ENCODE measurements at regions not wholly inside any gene's neighbourhood (a gene's known extent, or its start where the extent isn't known, plus 50 kb on each side); places are given as distances from the start of the nearest gene placed in this dataset.

DNA sequence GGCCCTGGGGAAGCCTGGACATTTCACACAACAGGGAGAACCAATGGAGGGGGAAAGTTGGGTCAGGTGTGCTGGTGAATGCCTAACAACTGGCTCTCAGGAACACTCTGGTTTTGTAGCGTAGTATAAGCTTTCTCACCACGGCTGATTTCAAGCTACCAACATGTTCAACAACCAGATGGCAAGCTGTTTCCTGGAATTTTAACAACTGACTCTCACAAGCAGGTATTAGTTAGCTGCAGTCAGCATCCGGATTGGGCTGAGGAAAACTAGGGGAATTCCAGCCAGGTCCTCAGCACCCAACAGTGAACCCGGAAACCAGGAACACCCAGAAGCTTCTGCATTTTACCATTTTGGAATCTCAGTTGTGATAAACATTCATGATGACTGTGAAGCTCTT, 162.3 kb upstream of the CAMK1G start:
- no peak for DNase-seq

DNA sequence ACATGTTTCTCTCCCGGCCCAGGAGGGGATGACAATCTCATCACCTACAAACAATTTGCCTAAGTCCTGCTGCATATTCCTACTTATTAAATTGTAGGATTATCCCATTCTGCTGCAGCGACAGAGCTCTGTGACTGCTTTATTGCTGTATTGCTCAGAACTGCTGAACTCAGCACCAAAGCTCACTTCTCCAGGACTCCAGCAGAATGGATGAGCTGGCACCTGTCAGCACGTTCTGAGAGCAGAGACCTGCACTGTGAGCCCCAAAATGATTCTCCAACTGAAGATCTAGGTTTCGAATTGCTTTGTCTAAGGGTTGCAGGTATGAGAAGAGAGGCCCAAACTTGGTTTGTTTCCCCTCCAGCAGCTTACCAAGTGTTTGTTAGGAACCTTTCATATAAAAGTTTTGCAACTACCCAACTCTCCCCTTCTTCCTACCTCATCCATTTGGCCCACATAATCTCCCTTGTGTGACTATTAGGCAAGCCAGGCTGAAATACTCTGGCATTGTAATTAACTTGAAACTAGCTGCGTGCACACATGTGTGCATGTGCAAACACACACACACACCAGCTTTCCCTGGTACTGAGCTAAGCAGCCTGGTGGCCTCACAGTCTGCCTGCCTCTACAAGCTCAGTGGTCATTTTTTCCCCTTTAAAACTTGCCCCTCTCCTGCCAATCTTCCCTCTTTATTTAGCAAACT, 161.4 kb upstream of the CAMK1G start:
- DNase-seq: peak; percentile 29

DNA sequence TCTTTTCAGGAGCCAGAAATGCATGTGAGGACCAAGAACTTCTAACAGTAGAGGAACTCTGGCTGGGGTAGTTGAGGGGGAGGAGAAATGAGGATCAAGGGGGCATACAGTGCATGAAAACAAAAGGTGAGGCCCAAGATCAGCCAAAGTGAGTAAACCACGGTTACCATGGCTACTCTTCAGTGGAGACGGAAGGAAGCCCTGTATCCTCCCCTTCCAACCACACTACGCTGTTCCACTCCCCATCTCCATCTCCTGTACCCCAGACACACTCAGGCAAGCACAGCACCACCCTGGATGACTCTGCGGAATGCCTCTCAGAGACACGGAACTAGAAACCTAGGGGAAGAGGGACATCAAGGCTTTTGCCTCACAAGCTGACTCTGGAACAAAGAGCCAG, 157.6 kb upstream of the CAMK1G start:
- no peak for DNase-seq

DNA sequence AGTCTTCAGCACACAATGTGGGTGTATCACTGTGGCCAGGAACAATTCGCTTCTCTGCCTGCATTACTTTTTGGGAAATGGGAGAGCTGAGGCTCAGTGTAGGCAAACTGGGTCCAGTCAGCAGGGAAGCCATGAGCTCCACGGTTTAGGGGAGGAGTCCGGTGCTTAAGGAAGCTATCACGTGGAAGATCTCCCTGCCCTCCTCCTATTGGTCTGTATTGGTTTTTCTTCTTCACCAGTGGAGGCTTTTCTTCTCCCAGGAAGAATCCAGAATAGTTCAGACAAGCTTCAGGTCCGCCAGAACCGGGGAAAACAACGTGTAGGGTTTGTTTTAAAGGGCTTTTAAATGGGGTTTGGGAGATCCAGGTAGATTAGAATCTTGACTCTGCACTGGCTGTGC, 156.2 kb upstream of the CAMK1G start:
- DNase-seq: no peak

DNA sequence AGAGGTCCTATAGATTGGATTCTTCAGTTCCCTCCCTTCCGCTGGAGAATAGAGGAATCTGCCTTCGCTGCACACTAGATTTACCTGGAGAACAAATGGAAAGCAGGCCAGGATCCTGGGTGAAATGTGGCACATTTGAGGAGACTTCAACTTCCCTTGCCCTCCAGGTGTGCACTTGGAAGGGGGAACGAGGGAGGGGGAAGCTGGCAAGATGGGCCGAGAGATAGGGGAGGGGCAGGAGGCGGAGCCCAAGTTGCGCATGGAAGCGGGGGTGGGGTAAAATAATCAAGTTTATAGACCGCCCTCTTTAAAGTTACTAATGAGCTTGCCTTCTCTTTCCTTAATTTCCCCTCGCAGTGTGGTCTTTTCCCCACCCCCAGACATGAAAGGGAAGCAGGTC, 155.7 kb upstream of the CAMK1G start:
- no peak for DNase-seq

DNA sequence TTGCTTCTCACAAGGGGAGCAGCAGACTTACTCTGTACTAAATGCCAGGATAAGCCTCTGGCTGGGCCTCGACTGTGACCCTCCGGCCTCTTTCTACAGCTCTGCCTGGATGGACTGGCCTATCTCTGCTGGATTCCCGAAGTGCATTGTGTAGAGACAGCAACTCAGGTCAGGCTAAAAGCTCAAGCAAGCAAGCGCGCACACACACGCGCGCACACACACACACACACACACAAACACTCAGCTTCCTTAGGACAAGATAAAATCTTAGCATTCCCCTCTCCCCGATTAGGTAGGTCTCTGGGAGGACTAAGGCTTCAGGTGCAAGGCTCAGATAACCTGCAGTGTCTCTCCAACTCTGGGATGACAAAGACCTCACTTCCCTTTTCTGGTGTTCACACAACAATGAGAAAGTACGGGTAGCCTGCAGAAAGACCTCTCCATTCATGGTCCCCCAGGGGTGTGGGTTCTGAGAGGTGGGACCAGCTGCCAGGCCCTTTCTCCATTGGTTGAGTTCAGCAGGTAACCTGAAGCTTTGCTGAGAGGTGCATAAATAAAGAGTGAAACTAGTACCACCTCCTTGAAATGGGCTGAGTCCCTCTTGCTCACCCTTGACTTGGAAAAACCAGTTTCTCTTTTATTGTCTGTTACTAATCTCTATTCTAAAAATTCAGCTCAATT, 155.1 kb upstream of the CAMK1G start:
- DNase-seq: no peak

DNA sequence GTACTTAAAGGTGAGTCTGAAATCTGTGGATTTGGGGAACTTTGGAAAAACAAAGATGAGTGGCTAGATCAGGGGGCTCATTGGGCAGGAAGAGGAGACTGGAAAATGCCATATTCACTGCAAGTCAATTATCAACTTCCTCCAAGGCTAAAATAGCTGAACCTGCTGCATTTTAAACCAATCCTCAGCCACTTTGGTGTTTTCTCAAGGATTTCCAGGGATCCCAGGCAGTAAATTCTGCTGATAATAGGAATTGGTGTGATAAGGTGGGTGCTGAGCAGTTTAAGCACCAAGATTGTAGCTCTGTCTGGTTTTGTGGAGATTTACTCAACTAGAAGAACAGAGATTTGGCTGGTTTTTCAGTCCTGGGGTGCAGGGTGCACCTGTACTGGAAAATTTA, 153.9 kb upstream of the CAMK1G start:
- no peak for DNase-seq

DNA sequence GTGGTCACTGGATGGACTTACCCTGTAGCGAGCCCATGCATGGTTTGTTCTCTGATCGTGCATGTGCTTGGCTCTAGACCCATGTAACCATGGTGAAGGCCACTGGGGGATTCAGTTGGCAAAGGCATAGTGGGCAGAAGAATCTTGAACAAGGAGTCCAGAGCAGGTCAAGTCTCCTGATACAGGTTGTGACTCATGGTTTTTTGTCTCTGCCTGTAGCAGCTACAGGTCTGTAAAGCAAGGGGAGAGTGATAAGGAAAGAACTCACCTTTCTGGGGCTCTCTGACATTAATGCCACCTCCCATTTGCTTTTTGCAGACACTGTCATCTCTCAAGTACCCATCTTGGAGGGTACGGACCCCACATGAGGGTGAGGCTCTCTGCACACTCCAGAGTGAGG, 153.4 kb upstream of the CAMK1G start:
- DNase-seq: no peak

DNA sequence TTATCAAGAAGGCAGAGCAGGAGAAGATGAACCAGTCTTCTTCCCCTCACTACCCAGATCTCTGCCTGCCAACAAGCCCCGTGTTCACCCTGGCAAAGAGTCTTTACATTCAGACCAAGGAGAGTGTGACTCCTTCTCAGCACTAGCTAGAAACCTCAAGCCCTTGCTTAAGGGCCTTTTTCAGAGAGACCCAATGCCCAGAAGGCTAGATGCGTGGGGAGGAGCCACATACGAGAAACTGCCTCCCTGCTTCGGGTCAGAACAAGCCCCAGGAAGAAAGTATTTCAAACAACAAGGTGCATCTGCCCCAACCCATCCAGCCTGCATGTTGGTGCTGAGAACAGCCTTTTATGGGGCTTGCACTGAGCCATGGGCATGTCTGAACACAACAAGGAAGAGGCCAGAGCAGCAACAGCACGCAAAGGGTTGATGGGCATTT, 152.7 kb upstream of the CAMK1G start:
- DNase-seq: no peak

DNA sequence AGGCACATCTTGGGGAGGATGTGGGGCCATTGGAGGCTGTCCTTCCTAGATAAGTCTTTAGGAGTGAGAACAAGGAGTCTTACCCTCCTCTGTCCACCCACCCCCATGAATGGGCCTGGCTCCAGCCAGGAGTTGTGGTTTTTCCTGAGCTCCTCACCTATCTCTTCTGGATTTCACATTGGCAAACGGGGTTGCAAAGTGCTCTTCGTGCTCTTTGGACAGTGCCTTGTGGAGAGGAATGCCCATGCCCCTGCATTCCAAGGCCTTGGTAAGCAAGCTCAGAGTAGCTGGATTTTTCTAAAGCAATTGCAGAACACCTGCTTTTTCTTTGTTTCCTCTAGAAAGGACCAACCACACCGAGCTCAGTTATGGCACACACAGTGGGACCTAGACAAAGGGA, 152.1 kb upstream of the CAMK1G start:
- no peak for DNase-seq

DNA sequence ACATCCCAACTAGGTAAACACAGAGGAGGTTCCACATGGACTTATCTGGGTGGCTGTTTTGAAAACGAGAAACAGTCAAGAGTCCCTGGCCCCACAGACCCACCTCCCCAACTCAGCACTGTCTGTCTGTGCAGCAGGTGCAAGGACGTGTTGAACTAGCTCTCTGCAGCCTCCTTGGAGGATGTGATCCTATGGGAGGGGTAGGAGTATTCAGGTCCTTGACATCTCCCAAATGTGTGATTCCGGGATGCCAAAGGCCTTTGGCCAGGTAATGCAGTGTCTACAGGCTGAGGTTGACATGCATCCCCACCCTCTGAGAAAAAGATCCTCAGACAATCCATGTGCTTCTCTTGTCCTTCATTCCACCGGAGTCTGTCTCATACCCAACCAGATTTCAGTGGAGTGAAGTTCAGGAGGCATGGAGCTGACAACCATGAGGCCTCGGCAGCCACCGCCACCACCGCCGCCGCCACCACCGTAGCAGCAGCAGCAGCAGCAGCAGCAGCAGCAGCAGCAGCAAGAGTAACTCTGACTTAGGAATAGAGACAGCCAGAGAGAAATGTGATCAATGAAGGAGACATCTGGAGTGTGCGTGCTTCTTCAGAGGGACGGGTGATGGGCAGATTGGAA, 151.6 kb upstream of the CAMK1G start:
- DNase-seq: no peak

DNA sequence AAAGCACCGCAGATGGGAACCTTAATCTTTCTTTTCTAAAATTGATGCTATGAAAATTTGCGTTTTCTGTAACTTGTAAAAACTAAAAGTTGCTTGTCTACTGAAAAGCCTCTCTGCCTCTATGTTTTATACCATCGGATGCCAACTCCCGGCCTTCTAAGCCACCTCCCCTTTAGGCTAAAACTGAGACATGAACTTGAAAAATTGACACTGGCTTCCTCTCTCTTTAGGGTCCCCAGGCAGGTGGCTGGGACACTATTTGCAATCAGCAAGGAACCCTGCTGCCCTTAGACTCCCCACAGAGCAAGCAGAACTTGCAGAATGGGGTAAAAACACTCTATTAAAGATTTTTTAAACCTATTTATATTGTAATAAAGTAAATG, 151.1 kb upstream of the CAMK1G start:
- DNase-seq: no peak

DNA sequence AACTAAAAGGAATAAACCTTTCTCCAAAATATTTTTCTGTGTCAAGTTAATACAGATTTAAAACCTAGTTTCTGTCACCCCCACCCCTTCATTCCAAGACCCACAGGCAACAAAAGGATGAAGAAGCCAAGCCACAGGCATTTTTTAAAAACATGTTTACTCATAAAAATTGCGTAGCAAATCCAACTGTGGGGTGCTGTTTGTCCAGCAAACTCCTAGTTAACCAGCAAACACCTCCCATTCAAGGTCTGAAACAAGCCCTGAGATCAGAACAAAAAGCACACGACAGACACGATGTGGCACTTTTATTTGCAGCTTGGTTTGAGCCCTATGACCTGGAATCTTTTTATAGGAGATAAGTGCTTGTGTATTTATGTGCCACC, 149.9 kb upstream of the CAMK1G start:
- DNase-seq: no peak

DNA sequence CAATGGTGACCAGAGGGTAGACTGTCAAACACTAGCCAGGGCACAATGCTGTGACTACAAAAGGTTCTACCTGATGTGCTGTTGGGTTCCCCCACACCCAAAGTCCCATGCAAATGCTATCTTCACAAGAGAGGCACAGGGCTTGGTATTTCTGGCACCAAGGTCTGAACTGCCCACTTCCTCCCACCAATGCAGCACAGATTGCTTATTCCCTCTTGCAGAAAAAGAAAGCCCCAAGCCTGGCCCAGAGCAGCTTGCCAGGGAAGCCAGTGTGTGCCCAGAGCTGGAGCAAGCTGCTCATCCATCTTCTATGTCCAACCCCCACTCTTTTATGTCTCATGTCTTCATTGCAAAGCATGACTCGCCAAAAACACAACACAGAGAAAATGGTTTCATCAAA, 149.4 kb upstream of the CAMK1G start:
- no peak for DNase-seq

DNA sequence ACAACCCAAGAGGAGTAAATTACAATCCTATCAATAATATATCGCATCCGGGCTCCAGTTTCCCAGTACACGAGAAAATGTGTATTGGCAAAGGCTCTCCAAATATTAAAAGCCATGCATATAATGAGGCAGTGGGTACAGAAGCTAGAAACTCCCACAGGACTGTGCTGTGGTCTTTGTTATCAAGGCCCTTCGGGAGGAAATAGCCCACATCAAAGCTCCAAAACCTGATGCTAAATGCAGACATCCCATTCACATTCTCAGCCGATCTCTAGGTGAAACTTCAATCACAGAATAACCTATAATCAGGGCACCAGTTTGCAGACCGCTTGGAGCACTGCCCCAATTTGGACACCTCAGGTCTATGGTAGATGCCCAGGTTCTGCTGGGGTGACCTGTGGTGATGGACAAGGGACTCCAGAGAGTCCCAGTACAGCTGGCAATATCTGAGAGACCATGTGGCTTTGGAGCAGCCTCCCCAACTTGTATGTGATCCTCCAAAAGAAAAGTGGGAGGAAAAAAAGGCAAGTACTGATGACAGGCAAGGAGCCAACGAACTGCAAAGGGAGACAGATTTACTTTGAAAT, 148.8 kb upstream of the CAMK1G start:
- no peak for DNase-seq

DNA sequence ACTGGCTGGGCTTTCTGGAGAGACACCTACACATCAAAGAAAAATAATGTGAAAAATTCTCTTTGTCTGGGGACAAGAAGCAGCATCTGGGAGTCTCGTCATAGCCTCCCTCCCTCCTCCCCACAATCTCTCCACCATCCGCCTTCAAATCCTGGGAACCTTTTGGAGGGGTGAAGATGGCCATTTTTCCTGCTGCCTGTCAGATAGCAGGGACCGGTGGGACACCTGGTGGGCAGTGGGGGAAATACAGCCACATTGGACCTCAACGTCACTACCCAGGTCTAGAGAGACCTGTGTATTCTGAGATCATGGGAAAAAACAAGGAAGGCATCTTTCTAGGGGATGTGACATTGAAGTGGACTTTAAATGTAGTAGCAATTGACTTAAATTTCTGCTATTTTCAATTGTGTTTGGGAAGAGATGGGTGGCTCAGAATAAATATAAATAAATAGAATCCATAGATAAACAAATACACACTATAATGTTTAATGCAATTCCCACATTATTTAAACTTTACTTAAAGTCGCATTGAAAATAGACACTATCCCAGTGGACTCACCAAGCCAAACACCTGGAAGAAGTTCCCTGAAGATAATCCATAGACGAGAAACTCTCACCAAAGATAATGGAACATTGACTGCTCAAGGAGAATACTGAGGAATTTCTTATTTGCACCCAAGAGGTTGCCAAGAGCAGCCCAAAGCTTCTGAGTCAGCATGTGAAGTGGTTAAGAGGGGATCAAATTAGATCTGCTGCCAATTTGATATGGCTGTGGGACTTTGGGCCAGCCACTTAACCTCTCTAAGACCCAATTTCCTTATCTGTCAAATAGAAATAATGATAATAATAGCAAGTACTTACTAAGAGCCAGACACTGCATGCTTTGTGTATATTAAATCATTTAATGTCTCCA, 147.6 kb upstream of the CAMK1G start:
- peak; percentile 61 for DNase-seq

DNA sequence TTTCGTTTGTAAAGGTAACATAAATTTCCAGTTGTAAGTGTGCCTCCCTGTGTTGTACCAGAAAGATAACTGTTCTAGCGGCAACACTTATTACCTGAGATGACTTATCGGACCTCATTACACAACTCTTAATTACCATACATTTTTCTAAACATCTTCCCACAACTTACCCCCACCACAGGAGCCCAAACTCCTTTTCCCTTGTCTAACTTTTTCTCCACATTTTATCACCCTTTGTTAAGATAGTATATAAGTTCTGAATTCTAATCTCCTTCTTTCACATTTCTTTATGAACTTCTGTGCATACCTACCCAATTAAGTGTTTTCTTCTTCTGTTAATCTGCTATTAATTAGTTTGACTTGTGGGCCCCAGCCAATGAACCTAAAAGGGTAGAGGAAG, 143.7 kb upstream of the CAMK1G start:
- no peak for DNase-seq

DNA sequence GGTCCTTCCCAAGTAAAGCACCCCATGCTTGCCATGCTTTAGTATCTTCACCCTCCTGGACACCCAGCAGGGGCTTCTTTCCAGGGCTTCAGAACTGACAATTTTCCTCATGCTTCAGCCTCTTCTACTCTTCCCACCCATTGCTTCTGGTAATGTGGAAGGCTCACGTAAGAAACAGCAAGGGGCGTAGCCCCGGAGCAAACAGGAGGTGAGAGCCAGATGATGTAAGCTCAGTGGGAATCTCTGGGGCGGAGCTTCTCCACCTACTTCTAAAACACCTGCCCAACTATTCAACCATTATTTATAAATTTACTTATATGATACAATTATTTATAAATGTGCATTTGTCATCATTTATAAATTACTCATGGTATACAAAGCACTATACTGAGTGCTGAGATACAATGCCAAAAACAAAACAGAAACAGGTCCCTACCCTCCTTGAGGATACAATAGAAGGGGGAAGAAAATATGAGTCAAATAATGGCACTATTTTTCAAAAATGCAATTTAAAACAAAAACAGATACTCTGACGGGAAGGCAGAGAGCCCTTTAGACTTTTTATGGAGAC, 140.1 kb upstream of the CAMK1G start:
- DNase-seq: no peak

DNA sequence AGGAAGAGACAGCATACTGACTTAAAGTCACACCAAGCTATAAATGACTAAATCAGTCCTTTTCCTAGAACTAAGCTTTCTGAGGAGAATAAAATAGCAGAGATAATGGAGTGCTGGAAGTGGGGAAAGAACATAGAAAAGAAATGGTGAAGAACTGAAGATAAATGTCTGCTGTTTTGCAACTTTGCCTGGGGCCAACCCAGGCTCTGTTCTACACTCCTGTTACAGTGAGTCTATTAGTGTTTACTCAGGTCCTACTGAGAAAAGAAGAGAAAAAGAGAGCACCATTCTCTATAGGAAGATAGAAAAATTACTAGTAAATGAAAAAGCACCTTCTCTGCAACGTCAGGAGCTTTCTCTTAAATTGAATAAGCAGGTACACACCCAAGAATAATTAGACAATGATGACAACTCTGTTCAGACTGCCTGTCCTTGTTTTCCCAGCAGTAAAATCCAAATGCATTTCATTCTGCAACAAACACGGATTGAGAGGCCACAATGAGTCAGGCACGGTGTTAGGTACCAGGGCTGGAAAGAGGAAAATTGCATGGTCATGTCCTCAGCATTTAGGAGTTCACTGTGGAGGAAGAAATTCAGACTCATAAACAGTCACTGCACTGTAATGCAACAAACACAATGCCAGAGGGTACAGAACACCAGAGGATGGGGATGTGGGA, 139.4 kb upstream of the CAMK1G start:
- no peak for DNase-seq

DNA sequence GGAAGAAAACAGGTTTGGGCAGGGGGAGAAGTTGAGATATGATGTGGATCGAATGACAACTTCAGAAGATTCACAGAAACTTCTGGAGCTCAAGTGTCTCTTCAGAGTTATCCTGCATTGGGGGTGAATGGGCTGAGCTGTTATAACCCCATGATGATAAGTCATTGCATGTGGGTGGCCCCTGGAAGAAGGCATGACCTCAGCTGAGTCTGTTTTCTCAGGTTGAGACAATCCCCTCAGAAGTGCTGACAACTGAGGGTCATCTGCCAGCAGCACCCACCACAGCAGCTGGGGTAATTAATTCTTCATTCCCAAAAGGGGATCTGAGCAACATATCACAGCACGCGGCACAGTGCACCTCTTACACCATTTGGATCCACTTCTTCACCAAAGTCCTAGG, 138.6 kb upstream of the CAMK1G start:
- DNase-seq: no peak

DNA sequence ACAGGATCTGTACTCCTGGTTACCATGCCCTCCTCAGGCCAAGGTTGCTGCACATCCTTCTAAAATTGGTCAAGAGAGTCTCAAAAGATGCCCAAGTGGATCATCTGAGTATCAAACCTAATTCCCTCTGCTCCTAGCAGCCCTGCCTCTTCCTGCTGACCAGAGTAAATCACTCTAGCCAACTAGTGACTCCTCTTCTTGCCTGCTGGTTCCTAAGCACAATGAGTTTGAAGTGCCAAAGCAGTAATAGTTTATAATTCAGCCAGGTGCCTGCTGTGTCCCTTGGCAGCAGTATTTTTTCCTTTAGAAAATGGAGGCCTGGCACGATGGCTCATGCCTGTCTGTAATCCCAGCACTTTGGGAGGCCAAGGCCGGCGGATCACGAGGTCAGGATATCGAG, 137.9 kb upstream of the CAMK1G start:
- no peak for DNase-seq

DNA sequence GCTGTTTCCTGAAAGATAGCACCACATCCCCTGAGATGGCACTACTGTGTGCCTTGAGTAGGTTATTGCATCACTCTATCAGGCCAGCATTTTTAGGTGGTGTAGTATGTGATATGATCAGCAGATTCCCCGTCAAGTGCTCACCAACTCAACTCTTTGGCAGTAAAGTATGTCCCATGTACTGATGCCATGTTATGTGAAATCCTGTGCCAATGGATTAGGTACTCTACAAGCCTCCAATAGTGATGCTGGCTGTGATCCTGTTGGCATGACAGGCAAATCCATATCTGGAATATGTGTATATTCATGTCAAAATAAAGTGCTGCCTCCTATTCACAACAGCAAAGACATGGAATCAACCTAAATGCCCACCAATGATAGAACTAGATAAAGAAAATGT, 137.2 kb upstream of the CAMK1G start:
- no peak for DNase-seq

Data from RPMI8226 (cell line).